ENCODE measurements at regions not wholly inside any gene's neighbourhood (a gene's known extent, or its start where the extent isn't known, plus 50 kb on each side); places are given as distances from the start of the nearest gene placed in this dataset.

DNA sequence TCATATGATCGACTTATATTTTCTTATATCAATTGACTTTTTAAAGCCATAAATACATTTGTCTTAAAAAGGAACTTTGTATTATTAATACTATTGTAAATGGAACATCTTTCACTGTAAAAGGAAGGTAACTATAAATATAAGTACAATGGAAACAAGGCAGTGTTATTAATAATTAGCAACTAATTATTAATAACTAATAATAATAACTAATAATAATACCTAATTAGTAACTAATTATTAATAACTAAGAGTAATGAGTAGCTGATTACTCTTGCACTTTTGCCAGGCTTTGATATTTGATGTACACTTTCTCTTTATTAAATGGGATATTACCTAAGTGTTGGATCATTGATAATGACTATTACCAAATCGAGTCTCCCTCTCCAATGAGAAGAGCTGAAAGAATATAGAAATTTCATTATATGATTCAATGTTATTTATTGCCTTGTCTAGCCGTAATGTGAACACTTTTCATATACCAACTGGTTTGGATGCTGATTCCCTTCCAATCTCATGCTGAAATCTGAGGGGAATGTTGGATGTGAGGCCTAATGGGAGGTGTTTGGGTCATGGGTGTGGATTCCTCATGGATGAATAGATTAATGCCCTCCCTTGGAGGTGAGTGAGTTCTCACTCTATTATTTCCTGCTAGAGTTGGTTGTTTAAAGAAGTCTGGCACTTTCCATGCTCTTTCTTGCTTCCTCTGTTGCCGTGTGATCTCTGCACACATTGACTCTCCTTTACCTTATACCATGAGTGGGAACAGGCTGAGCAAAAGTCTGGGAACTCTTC is 202.1 kb upstream of the ZBTB20 start:
- TF ChIP-seq, protein P1, sequence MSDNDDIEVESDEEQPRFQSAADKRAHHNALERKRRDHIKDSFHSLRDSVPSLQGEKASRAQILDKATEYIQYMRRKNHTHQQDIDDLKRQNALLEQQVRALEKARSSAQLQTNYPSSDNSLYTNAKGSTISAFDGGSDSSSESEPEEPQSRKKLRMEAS (IDR thresholded peaks at IDR 0.05; ENCODE audit: low read depth, low read length), result no peak
- TF ChIP-seq MYC (IDR thresholded peaks at IDR 0.05; ENCODE audit: low read depth, low read length), result no peak
- TF ChIP-seq, protein P2, sequence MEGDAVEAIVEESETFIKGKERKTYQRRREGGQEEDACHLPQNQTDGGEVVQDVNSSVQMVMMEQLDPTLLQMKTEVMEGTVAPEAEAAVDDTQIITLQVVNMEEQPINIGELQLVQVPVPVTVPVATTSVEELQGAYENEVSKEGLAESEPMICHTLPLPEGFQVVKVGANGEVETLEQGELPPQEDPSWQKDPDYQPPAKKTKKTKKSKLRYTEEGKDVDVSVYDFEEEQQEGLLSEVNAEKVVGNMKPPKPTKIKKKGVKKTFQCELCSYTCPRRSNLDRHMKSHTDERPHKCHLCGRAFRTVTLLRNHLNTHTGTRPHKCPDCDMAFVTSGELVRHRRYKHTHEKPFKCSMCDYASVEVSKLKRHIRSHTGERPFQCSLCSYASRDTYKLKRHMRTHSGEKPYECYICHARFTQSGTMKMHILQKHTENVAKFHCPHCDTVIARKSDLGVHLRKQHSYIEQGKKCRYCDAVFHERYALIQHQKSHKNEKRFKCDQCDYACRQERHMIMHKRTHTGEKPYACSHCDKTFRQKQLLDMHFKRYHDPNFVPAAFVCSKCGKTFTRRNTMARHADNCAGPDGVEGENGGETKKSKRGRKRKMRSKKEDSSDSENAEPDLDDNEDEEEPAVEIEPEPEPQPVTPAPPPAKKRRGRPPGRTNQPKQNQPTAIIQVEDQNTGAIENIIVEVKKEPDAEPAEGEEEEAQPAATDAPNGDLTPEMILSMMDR (IDR thresholded peaks at IDR 0.05; ENCODE audit: low read depth, low read length), result no peak
- no peak for TF ChIP-seq POLR2A (IDR thresholded peaks at IDR 0.05; ENCODE audit: extremely low read depth, insufficient read length)
- H3K4me3 ChIP-seq (ENCODE audit: low read depth, low read length), result no peak overlapping the region
- no peak for DNase-seq (ENCODE audit: low read depth)

DNA sequence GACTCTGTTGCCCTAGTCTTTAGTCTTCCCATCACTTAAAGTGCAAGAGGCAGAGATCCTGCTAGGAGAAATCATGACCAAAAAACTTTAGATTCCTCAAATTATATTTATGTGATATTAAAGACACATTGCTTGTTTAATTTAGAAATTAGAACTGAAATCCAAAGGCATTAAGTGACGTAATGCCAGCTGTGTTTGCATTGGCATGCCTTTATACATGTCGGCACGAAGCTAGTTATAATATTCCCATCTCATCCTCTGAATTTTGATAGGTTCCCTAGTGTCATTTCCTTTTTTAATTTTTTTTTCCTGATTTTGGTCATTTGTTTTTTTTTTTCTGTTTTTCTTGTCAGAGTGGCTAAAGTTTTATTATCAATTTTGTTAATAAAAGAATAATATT is 203.5 kb upstream of the ZBTB20 start:
- no peak overlapping the region for H3K4me3 ChIP-seq (ENCODE audit: low read depth, low read length)
- TF ChIP-seq, protein P2 (IDR thresholded peaks at IDR 0.05; ENCODE audit: low read depth, low read length), result no peak
- no peak for DNase-seq (ENCODE audit: low read depth)

DNA sequence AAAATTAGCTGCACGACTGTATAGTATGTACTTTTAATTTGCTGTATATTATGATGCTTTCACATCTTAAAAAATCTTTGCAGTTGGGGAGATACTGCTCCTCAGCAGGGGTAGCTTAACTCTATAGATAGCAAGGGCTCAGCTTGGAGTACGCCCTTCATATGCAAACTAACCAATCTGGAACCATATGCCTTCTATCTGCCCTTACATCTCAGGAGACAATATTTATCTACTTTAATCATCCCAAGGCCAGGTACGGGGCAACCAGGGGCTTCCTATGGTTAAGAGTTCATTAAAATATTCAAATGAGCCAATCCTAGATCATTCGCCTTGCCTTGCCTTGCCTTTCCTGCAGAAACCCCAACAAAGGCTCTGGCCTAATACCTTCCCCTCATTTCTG is 204.1 kb upstream of the ZBTB20 start:
- no peak for DNase-seq (ENCODE audit: low read depth)
- TF ChIP-seq POLR2A (IDR thresholded peaks at IDR 0.05; ENCODE audit: extremely low read depth, insufficient read length) (no peak), MYC (IDR thresholded peaks at IDR 0.05; ENCODE audit: low read depth, low read length) (no peak)
- TF ChIP-seq, protein P1 (IDR thresholded peaks at IDR 0.05; ENCODE audit: low read depth, low read length), result no peak
- TF ChIP-seq, protein P2 (IDR thresholded peaks at IDR 0.05; ENCODE audit: low read depth, low read length), result no peak
- H3K4me3 ChIP-seq (ENCODE audit: low read depth, low read length), result no peak overlapping the region

DNA sequence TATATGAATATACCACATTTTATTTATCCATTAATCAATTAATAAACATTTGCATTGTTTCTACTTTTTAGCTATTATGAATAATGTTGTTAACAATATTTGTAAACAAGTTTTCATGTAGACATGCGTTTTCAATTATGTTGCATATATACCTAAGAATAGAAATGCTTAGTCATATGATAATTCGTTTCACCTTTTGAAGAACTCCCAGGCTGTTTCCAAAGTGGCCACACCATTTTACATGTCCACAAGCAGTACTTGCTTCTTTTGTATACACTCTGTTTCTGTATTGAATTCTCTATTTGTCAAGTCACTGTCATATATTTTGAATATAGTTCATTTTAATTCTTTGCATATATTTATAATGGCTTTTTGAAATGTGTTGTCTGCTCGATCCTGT is 206.9 kb upstream of the ZBTB20 start:
- no peak overlapping the region for H3K4me3 ChIP-seq (ENCODE audit: low read depth, low read length)
- no peak for DNase-seq (ENCODE audit: low read depth)
- TF ChIP-seq, protein P1 (IDR thresholded peaks at IDR 0.05; ENCODE audit: low read depth, low read length), result no peak
- TF ChIP-seq, protein P2 (IDR thresholded peaks at IDR 0.05; ENCODE audit: low read depth, low read length), result no peak
- TF ChIP-seq POLR2A (IDR thresholded peaks at IDR 0.05; ENCODE audit: extremely low read depth, insufficient read length), result no peak
- no peak for TF ChIP-seq MYC (IDR thresholded peaks at IDR 0.05; ENCODE audit: low read depth, low read length)

DNA sequence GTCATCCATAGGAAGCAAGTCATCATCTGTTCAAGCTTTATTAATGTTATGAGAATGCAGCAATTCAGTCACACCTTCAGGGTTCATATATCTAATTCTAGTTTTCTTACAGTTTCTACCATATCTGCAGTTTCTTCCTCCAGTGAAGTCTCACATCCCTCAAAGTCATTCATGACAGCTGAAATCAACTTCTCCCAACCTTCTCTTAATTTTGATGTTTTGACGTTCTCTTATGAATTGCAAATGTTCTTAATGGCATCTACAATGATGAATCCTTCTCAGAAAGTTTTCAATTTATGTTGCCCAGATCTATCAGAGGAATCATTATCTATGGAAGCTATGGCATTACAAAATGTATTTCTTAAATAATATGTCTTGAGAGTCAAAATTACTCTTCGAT is 210.4 kb upstream of the ZBTB20 start:
- H3K4me3 ChIP-seq (ENCODE audit: low read depth, low read length), result no peak overlapping the region
- no peak for TF ChIP-seq MYC (IDR thresholded peaks at IDR 0.05; ENCODE audit: low read depth, low read length)
- TF ChIP-seq POLR2A (IDR thresholded peaks at IDR 0.05; ENCODE audit: extremely low read depth, insufficient read length), result no peak
- TF ChIP-seq, protein P2 (IDR thresholded peaks at IDR 0.05; ENCODE audit: low read depth, low read length), result no peak
- TF ChIP-seq, protein P1 (IDR thresholded peaks at IDR 0.05; ENCODE audit: low read depth, low read length), result no peak
- DNase-seq (ENCODE audit: low read depth), result no peak
